Osteocyte (in vitro differentiated cells): ENCODE measurements at regions not wholly inside any gene's neighbourhood (a gene's known extent, or its start where the extent isn't known, plus 50 kb on each side); places are given as distances from the start of the nearest gene placed in this dataset.

Source experiments
- DNase-seq: peaks from one replicate; pipeline ENCODE4 v3.0.0; 2021; ENCODE audit warnings: mixed read lengths; ENCODE audit not compliant: unreplicated experiment; ENCODE audit errors: extremely low spot score
- H3K27ac Mint-ChIP-seq: one replicate; pipeline ENCODE4 v1.8.0; 2021; ENCODE audit warnings: mild to moderate bottlenecking, mixed read lengths; ENCODE audit not compliant: unreplicated experiment
- H3K27me3 Mint-ChIP-seq: one replicate; pipeline ENCODE4 v1.8.0; 2021; ENCODE audit warnings: mixed read lengths; ENCODE audit not compliant: unreplicated experiment
- H3K36me3 Mint-ChIP-seq: one replicate; pipeline ENCODE4 v1.8.0; 2021; ENCODE audit warnings: mixed read lengths; ENCODE audit not compliant: unreplicated experiment
- H3K4me1 Mint-ChIP-seq: one replicate; pipeline ENCODE4 v1.8.0; 2021; ENCODE audit warnings: mixed read lengths; ENCODE audit not compliant: unreplicated experiment
- H3K4me3 Mint-ChIP-seq: one replicate; pipeline ENCODE4 v1.8.0; 2021; ENCODE audit warnings: mild to moderate bottlenecking, moderate library complexity, mixed read lengths; ENCODE audit not compliant: unreplicated experiment
- H3K9me3 Mint-ChIP-seq: one replicate; pipeline ENCODE4 v1.8.0; 2021; ENCODE audit warnings: mixed read lengths; ENCODE audit not compliant: unreplicated experiment
- CTCF ChIP-seq: fragments of 200-600 bp; sonication (generic); IDR thresholded peaks from 2 replicates; pipeline ENCODE4 v1.5.0; 2021; ENCODE audit warnings: antibody characterized with exemption, mild to moderate bottlenecking, moderate library complexity

GRCh38 chr18:7480879-7481278 lies 86.2 kb upstream of the PTPRM start:
- TF ChIP-seq CTCF = no peak
- Mint-ChIP-seq H3K9me3 (no peaks in the 10 kb centered on the region), H3K27me3 (peaks cover 22% of the 10 kb centered on the region), H3K4me3 (no peak overlapping the region), H3K27ac (no peak overlapping the region), H3K4me1 (no peaks in the 10 kb centered on the region), H3K36me3 (no peaks in the 10 kb centered on the region)
- DNase-seq = no peak

- no peaks in the 10 kb centered on the region for H3K36me3 Mint-ChIP-seq
- no peak overlapping the region for H3K4me3 Mint-ChIP-seq
- no peak for TF ChIP-seq CTCF
- no peaks in the 10 kb centered on the region for H3K4me1 Mint-ChIP-seq
- DNase-seq = no peak
- H3K27me3 Mint-ChIP-seq = peaks cover 17% of the 10 kb centered on the region
- H3K27ac Mint-ChIP-seq = no peak overlapping the region
- H3K9me3 Mint-ChIP-seq = no peaks in the 10 kb centered on the region
Observed at GRCh38 chr18:7482342-7482741, 84.8 kb upstream of the PTPRM start.

- Mint-ChIP-seq H3K36me3 (no peaks in the 10 kb centered on the region), H3K4me3 (no peak overlapping the region), H3K4me1 (no peaks in the 10 kb centered on the region), H3K9me3 (no peaks in the 10 kb centered on the region), H3K27ac (no peak overlapping the region), H3K27me3 (peaks cover 37% of the 10 kb centered on the region)
- no peak for TF ChIP-seq CTCF
- no peak for DNase-seq
Observed at GRCh38 chr18:7485616-7486015, 81.5 kb upstream of the PTPRM start.

DNA sequence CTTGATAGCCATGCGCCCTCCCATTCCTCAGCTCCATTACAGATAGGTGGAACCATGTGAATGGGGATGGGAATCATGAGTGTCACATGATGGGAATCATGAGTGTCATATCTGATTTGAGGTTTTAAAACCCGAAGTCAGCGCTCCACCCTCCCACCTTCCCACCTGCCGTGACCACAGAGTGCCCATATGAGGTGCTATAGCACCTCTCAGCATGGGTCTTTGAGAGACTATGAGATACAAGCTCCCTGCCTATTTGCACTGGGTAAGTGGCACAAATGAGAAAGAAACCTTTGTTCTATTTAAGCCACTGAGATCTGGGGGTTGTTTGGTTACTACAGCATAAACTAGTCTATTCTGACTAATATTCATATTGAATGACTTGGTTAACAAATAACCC lies 78.5 kb upstream of the PTPRM start:
- H3K4me3 Mint-ChIP-seq = no peak overlapping the region

DNA sequence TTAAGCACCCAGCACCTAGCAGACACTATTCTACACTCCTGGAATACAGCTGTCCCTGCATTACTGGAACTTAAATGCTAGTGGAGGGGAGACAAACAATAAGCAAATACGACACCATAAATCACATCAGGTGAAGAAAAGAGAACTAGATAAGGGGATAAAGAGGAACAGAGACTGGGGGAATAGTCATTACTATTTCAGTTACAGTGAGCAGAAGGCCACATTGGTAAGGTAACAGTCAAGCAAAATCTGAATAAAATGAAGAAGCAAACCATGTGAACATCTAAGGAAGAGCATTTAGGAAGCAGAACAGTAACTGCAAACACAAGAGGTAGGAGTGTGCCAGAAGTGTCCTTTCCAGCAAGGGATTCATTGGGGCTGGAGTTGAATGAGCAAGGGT lies 77.0 kb upstream of the PTPRM start:
- Mint-ChIP-seq H3K27me3 (peaks cover 57% of the 10 kb centered on the region), H3K4me1 (no peaks in the 10 kb centered on the region), H3K4me3 (no peak overlapping the region), H3K36me3 (no peaks in the 10 kb centered on the region), H3K9me3 (no peaks in the 10 kb centered on the region), H3K27ac (no peak overlapping the region)
- no peak for DNase-seq
- TF ChIP-seq CTCF = no peak

More for the DNA sequence above, 78.5 kb upstream of the PTPRM start:
- DNase-seq = no peak
- H3K27me3 Mint-ChIP-seq = peaks cover 49% of the 10 kb centered on the region
- TF ChIP-seq CTCF = no peak
- no peaks in the 10 kb centered on the region for H3K9me3 Mint-ChIP-seq
- no peak overlapping the region for H3K27ac Mint-ChIP-seq
- no peaks in the 10 kb centered on the region for H3K36me3 Mint-ChIP-seq
- H3K4me1 Mint-ChIP-seq = no peaks in the 10 kb centered on the region
